ENCODE measurements at regions not wholly inside any gene's neighbourhood (a gene's known extent, or its start where the extent isn't known, plus 50 kb on each side); places are given as distances from the start of the nearest gene placed in this dataset.

DNA sequence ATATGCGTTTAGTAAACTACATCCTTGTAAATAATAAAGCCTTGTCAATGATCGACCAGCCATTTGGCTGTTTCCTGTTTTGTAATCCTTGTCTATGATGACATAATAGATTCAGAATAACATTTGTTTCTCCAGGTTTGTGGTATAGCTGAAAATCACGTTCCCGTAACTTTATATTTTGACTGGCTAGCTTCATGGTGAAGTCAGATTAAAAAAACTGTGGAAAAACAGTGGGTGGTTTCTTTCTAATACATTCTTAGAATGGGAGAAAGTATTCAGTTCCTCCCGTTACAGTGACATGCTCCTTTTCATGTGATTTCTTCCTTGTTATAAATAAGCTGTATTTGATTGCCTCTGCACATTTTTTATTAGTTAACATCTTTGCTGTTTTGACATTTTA is 366.9 kb downstream of the NYAP2 start:
- ATAC-seq (no peak), DNase-seq (no peak)
- Histone ChIP-seq H3K4me1 (ENCODE audit: low read depth) (no peaks in the 10 kb centered on the region), H3K9me3 (no peaks in the 10 kb centered on the region), H3K4me3 (no peak overlapping the region), H3K36me3 (ENCODE audit: low read depth) (no peaks in the 10 kb centered on the region)
- intact Hi-C loops (cut with DNase I, micrococcal nuclease), result no loop called here
- TF ChIP-seq CTCF (IDR thresholded peaks at IDR 0.05), result no peak

- intact Hi-C loops (cut with DNase I, micrococcal nuclease), result no loop called here
- Histone ChIP-seq H3K9me3 (no peaks in the 10 kb centered on the region), H3K4me3 (no peak overlapping the region), H3K4me1 (ENCODE audit: low read depth) (no peaks in the 10 kb centered on the region), H3K36me3 (ENCODE audit: low read depth) (no peaks in the 10 kb centered on the region)
- DNase-seq (no peak), ATAC-seq (no peak)
- no peak for TF ChIP-seq CTCF (IDR thresholded peaks at IDR 0.05)
Measured at GRCh38 chr2:225765820-225766219, 366.3 kb downstream of the NYAP2 start.

DNA sequence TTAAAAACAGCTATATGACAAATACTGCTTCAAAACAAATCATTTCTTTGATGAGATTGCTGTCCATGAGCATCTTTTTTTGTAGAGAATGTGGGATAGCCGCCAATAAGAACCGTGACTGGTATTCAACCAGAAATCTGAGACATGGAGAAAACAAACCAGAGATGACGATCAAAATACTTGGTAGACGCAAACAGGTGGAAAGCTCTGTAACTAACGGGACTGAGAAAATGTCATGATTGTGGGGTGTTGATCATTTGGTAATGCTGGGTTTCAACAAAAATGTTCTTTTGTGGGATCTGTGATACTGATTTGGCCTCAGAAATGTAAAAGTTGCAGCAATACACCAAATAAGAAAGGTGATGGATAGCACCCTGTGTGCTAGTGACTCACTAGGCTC is 364.8 kb downstream of the NYAP2 start:
- intact Hi-C loops (cut with DNase I, micrococcal nuclease), result no loop called here
- Histone ChIP-seq H3K9me3 (no peaks in the 10 kb centered on the region), H3K4me3 (no peak overlapping the region), H3K36me3 (ENCODE audit: low read depth) (no peaks in the 10 kb centered on the region), H3K4me1 (ENCODE audit: low read depth) (no peaks in the 10 kb centered on the region)
- no peak for TF ChIP-seq CTCF (IDR thresholded peaks at IDR 0.05)
- no peak for ATAC-seq
- DNase-seq, result no peak

- DNase-seq (no peak), ATAC-seq (no peak)
- Histone ChIP-seq H3K36me3 (ENCODE audit: low read depth) (no peaks in the 10 kb centered on the region), H3K4me1 (ENCODE audit: low read depth) (no peaks in the 10 kb centered on the region), H3K4me3 (no peak overlapping the region), H3K9me3 (no peaks in the 10 kb centered on the region)
- intact Hi-C loops (cut with DNase I, micrococcal nuclease), result no loop called here
- TF ChIP-seq CTCF (IDR thresholded peaks at IDR 0.05), result no peak
Measured at GRCh38 chr2:225763711-225764110, 364.2 kb downstream of the NYAP2 start.

DNA sequence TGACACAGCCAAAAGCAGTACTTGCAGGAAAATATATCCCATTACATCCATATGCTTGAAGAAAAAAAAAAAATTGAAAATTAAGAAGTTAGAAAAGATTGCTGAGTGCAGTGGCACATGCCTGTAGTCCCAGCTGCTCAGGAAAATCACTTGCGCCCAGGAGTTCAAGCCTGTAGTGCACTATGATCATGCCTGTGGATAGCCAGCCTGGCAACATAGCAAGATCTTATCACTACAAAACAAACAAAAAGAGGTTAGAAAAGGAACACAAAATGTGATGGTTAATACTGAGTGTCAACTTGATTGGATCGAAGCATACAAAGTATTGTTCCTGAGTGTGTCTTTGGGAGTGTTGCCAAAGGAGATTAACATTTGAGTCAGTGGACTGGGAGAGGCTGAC is 361.9 kb downstream of the NYAP2 start:
- ATAC-seq, result no peak
- H3K4me3 ChIP-seq, result no peak overlapping the region
- no peaks in the 10 kb centered on the region for H3K9me3 ChIP-seq
- no peaks in the 10 kb centered on the region for H3K4me1 ChIP-seq (ENCODE audit: low read depth)
- no peak for TF ChIP-seq CTCF (IDR thresholded peaks at IDR 0.05)
- no peak for DNase-seq
- no peaks in the 10 kb centered on the region for H3K36me3 ChIP-seq (ENCODE audit: low read depth)
- intact Hi-C loops (cut with DNase I, micrococcal nuclease), result no loop called here

DNA sequence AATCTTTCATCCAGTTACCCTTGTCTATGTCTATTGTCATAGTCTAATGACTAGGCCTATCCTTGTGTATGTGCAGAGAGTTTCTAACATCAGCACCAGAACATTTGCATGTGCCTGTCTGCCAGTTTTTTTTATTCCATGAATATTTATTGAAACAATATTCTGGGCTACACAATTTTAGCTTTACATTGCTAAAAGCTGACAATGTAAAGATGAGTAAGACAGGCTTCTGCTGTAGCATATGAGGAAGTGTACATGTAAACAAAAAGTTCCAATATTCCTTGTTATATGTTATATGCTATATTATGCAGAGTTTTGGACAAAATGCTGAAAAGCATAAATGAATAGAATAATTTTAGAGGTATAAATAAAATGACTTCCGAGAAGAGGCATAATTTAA is 357.7 kb downstream of the NYAP2 start:
- no peaks in the 10 kb centered on the region for H3K4me1 ChIP-seq (ENCODE audit: low read depth)
- intact Hi-C loops (cut with DNase I, micrococcal nuclease), result no loop called here
- no peak for TF ChIP-seq CTCF (IDR thresholded peaks at IDR 0.05)
- no peaks in the 10 kb centered on the region for H3K9me3 ChIP-seq
- DNase-seq (no peak), ATAC-seq (no peak)
- no peak overlapping the region for H3K4me3 ChIP-seq
- H3K36me3 ChIP-seq (ENCODE audit: low read depth), result no peaks in the 10 kb centered on the region
